Suppressor macrophage (primary cell): ENCODE measurements at regions not wholly inside any gene's neighbourhood (a gene's known extent, or its start where the extent isn't known, plus 50 kb on each side); places are given as distances from the start of the nearest gene placed in this dataset.
"Not testable (repeated sequence)": the region's sequence is repeated elsewhere in the genome, so short reads cannot be mapped to it uniquely, and the experiment has no call there.

ENCODE experiments used
- DNase-seq, 4 experiments: peaks; one replicate each; pipeline ENCODE4 v3.0.0-alpha.2; 2020 to 2022

DNA sequence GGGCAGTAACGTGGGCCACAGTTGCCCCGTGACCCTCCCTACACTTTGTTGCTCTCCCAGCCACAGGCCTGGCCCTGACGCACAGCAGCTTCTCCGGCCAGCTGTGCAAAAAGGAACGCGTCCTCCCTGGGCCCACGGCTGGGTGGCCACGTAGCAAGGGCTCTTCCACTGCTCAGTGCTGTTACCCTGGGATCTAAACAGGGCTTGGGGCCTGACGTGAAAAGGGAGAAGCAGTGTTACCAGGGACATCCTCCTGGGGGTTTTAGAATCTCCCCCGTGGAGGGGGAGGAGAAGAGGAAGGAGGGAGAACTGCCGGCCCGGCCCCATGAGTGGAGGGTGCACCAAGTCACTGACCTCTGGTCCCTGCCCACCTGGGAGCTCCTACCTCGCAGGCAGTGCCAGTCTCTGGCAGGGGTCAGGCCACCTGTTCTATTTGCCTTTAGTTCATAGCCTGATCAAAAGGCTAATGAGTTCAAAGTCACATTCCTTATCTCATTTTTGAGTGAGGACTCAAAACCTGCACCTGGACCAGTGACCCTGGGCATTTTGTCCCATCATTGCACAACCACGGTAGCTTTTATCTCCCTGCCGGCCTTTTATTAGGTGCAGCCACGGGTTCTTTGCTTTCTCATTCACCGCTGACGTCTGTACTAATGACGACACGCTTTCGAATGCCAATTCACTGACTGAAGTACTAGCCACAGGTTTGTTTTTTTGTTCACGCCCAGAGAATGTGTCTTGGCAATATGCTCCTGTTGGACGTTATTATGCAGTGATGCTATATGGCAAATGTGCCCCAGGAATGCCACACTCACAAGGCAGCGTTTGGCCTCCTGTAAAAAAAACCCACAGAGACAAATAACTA lies 4424.6 kb upstream of the TPTE start:
- DNase-seq = not testable (repeated sequence)

DNA sequence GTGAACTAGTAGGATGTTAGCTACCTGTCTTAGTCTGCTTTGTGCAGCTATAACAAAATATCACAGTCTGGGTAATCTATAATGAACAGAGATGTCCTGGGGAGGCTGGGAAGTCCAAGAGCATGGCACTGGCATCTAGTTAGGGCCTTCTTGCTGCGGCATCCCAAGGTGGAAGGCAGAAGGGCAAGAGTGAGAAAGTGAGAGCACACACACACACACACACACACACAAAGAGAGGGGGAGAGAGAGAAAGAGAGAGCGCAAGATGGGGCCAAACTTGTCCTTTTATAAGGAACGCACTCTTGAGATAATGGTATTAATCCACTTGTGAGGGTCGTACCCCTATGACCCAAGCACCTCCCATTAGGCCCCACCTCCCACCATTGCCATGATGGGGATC lies 4423.6 kb upstream of the TPTE start:
- not testable (repeated sequence) for DNase-seq

- not testable (repeated sequence) for DNase-seq
Observed at GRCh38 chr21:6098191-6098935, 4423.0 kb upstream of the TPTE start.

DNA sequence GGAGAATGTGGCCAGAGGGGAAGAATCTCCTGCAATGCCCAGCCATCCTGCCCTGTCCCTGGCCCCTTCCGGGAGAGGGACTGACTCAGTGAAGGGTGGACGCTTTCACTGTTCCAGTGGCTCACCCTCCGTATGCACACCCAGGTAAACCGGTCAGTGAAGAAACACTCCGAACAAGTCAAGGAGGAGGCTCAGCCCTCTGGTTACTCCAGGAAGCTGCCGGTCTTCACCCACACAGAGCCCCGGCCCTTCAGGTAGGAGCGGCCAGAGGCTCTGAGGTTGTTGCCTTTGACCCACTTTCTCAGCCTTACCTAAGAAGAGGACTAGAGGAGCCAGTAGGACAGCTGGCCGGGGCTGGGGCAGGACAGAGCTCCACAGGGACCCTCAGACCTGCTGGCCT lies 4419.8 kb upstream of the TPTE start:
- DNase-seq = not testable (repeated sequence)

- DNase-seq = not testable (repeated sequence)
Observed at GRCh38 chr21:6104546-6104945, 4416.8 kb upstream of the TPTE start.

DNA sequence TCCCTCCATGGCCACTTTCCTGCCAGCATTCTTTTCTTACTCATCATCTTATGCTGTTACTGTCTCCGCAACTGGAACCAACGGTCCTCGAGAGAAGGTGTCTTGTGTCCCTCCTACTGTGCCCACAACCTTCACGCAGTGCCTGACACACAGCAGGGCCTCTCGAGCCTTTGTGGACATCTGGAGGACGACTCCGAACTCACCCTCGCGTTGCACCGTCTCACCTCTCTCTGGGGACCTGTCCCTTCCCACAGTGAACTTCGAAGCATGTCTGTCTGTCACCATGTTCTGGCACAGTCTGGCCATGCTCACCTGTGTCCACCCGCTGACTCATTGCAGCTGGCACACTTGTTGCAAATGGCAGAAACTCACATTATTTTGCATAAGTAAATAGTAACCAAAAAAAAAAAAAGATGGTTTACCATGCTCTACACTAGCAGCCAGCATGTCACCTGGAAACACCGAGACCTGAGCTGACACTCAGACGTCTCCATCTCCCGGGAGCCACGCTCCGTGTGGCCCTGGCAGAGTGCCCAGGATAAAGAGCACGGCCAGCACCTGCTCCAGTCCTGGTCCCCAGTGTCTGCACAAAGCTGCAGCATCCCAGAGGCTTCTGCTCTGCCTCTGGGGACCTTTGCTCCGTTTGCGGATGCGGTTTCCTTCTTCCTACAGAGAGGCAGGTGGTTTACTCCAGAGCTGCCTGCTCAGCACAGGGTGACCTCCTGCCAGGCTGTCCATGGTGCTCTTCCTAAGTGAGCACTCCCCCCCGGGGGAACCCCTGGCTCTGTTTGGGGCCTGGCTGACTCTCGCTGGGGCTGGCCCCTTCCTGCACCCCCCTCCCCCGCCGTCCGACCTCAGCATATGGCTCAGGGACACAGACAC lies 4414.5 kb upstream of the TPTE start:
- not testable (repeated sequence) for DNase-seq

- not testable (repeated sequence) for DNase-seq
Observed at GRCh38 chr21:6108894-6109293, 4412.5 kb upstream of the TPTE start.

- peak; percentile 2 to 23 (median 14) for DNase-seq
Observed at GRCh38 chr21:6109774-6110173, 4411.6 kb upstream of the TPTE start.

- DNase-seq = not testable (repeated sequence)
Observed at GRCh38 chr21:6110716-6111343, 4410.6 kb upstream of the TPTE start.

GRCh38 chr21:6111354-6111753 lies 4410.0 kb upstream of the TPTE start:
- not testable (repeated sequence) for DNase-seq

- DNase-seq = not testable (repeated sequence)
Observed at GRCh38 chr21:6118336-6118735, 4403.0 kb upstream of the TPTE start.

- DNase-seq = not testable (repeated sequence)
Observed at GRCh38 chr21:6120863-6121262, 4400.5 kb upstream of the TPTE start.

GRCh38 chr21:6122629-6123028 lies 4398.8 kb upstream of the TPTE start:
- not testable (repeated sequence) for DNase-seq

GRCh38 chr21:6123224-6123623 lies 4398.2 kb upstream of the TPTE start:
- DNase-seq = not testable (repeated sequence)

- DNase-seq = peak in 3 of 4 experiments; percentile 0 to 1 (median 0)
Observed at GRCh38 chr21:6125549-6126240, 4395.7 kb upstream of the TPTE start.

GRCh38 chr21:6126976-6127732 lies 4394.2 kb upstream of the TPTE start:
- DNase-seq = peak in 1 of 4 experiments; percentile 1

GRCh38 chr21:6130734-6131133 lies 4390.6 kb upstream of the TPTE start:
- not testable (repeated sequence) for DNase-seq

- DNase-seq = not testable (repeated sequence)
Observed at GRCh38 chr21:6133373-6133772, 4388.0 kb upstream of the TPTE start.

- DNase-seq = not testable (repeated sequence)
Observed at GRCh38 chr21:6133852-6134630, 4387.3 kb upstream of the TPTE start.

DNA sequence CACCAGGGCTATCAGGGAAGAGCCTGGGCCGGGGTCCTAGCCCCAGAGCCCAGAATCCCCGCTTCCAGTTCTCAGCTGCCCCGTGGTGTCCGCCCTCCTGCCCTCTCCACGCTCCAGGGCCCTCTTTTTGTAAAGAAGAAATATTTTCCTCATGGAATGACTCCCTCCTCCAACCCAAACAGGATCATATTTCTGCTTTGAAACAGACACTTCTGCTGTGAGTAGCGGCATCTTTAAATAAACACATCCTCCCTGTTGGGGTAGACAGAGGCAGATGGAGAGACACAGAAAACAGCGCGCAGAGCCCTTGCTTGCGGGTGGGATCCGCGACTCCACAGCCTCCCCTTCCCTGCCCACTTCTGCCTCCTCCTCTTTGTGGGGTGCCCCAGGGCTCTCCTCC lies 4384.7 kb upstream of the TPTE start:
- not testable (repeated sequence) for DNase-seq
